ENCODE measurements at regions not wholly inside any gene's neighbourhood (a gene's known extent, or its start where the extent isn't known, plus 50 kb on each side); places are given as distances from the start of the nearest gene placed in this dataset.

DNA sequence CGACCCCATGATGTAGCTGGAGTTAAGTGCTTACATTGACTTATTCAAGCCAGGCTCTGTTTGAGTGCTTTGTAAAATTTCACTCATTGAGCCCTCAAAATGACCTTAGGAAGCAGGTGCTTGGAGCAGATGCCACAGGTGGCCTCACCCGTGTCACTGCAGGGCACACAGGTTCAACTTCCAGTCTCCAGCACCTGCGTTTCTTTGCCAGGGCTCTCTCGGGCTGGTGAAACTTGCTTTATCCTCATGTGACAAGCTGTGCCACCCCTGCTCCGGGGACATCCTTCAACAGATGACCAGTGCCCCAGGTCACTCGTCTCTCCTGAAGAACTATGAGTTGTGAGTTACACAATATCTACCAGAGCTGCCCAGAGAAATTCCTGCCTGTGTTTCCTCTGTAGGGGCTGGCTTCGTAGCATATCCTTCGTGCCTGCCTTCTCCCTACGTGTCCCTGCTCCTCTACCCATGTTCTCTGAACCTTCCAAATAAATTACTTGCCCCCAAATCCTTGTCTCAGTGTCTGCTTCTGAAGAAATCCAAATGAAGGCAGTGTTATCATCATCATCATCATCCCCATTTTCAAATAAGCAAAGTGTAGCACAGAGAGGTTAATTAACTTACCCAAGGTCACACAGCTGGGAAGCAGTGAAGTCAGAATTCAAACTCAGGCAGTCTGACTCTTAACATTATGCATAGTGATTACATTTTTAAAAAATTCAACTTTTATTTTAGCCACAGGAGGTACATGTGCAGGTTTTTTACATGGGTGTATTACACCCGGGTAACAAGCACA, 352.5 kb downstream of the NPIPA8 start:
- no peak overlapping the region for H2AFZ ChIP-seq (ENCODE audit: low read length)
- H3K36me3 ChIP-seq (replicated peaks in 1 of 2; ENCODE audit: control insufficient read depth in 1 of 2, insufficient read depth in 2 of 2, low read length in 2 of 2) = no peaks in the 10 kb centered on the region
- ATAC-seq (no peak; the same call in 2 of the 3 replicates), DNase-seq (ENCODE audit: low spot score) (no peak), FAIRE-seq (no peak)
- 26% methylated on average over 10 of the region's 10 CpGs for WGBS (ENCODE audit: low lambda C conversion rate)
- intact Hi-C loops (cut with micrococcal nuclease; ENCODE audit: unreplicated experiment) (no loop called here), in situ Hi-C loops (cut with HindIII; ENCODE audit: extremely low pct_ligation_motif_present, low pct_unique_long_range_greater_than_20kb) (no loop called here)
- TF ChIP-seq CEBPB (IDR thresholded peaks at IDR 0.05; ENCODE audit: borderline replicate concordance, low read depth, low read length) (0 out of 2 replicates have a peak, but pooled peaks have one; percentile 3), CENPT (CRISPR knock-in tag; IDR thresholded peaks at IDR 0.05; ENCODE audit: low read depth) (no peak), ZNF768 (CRISPR knock-in tag; IDR thresholded peaks at IDR 0.05) (peak; percentile 81; the same call in 1 of the 2 replicates), GATAD2A (CRISPR knock-in tag; IDR thresholded peaks at IDR 0.05) (no peak), NR3C1 (CRISPR knock-in tag; IDR thresholded peaks at IDR 0.05) (no peak)
- no peak overlapping the region for H3K4me3 ChIP-seq (replicated peaks in 1 of 3; ENCODE audit: insufficient read depth in 1 of 3, low read depth in 2 of 3, low read length in 3 of 3)
- no peaks in the 10 kb centered on the region for H4K20me1 ChIP-seq (ENCODE audit: insufficient read depth, low read length)
- no peak overlapping the region for H3K4me2 ChIP-seq (ENCODE audit: low read depth, low read length)
- H3K9ac ChIP-seq (ENCODE audit: insufficient read depth, low read depth, low read length) = no peak overlapping the region
- no peaks in the 10 kb centered on the region for H3K9me3 ChIP-seq (ENCODE audit: low read length)
- ChIA-PET CTCF (ENCODE audit: low intra/inter-chr PET ratio, low total read pairs) (no interaction called here), POLR2A (no interaction called here)
- H3K27me3 ChIP-seq (ENCODE audit: control insufficient read depth in 1 of 2, insufficient read depth in 2 of 2, low read length in 2 of 2) = no peaks in the 10 kb centered on the region; a peak in 1 of 5 replicates
- no TSS peak for BruUV-seq (replicated peaks)
- no peak overlapping the region for H3K27ac ChIP-seq (ENCODE audit: extremely low read length, insufficient read depth, low read length)
- H3K79me2 ChIP-seq (ENCODE audit: insufficient read depth, low read length) = no peaks in the 10 kb centered on the region
- H3K4me1 ChIP-seq (ENCODE audit: insufficient read depth, low read length) = no peaks in the 10 kb centered on the region

DNA sequence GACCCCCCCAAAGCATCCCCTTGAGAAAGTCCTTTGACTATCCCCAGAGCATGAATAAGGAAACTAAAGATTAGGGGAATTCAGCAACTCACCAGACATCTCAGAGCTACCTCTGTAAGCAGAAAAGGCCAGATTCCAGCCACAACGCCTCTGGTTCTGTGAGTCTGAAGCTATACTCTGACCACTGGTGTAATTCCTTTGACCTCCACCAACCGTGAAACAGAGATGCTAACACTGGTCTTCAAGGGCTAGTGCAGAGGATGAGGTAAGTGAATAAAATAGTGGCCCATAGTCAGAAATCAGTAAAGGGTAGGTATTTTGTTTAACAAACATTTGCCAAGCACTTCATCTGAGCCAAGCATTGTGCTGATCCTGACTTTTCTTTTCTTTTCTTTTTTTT, 353.4 kb downstream of the NPIPA8 start:
- in situ Hi-C loops (cut with HindIII; ENCODE audit: extremely low pct_ligation_motif_present, low pct_unique_long_range_greater_than_20kb) = no loop called here
- intact Hi-C loops (cut with micrococcal nuclease; ENCODE audit: unreplicated experiment) = no loop called here
- Histone ChIP-seq H3K9me3 (ENCODE audit: low read length) (no peaks in the 10 kb centered on the region), H3K9ac (ENCODE audit: insufficient read depth, low read depth, low read length) (no peak overlapping the region), H4K20me1 (ENCODE audit: insufficient read depth, low read length) (no peaks in the 10 kb centered on the region), H3K27me3 (ENCODE audit: control insufficient read depth in 1 of 2, insufficient read depth in 2 of 2, low read length in 2 of 2) (no peaks in the 10 kb centered on the region; a peak in 1 of 5 replicates), H2AFZ (ENCODE audit: low read length) (no peak overlapping the region), H3K36me3 (replicated peaks in 1 of 2; ENCODE audit: control insufficient read depth in 1 of 2, insufficient read depth in 2 of 2, low read length in 2 of 2) (no peaks in the 10 kb centered on the region), H3K4me3 (replicated peaks in 1 of 3; ENCODE audit: insufficient read depth in 1 of 3, low read depth in 2 of 3, low read length in 3 of 3) (no peak overlapping the region), H3K4me2 (ENCODE audit: low read depth, low read length) (no peak overlapping the region), H3K79me2 (ENCODE audit: insufficient read depth, low read length) (no peaks in the 10 kb centered on the region), H3K4me1 (ENCODE audit: insufficient read depth, low read length) (no peaks in the 10 kb centered on the region), H3K27ac (ENCODE audit: extremely low read length, insufficient read depth, low read length) (no peak overlapping the region)
- WGBS (ENCODE audit: low lambda C conversion rate) = 20% methylated on average over 2 of the region's 2 CpGs
- no peak for TF ChIP-seq SKI (IDR thresholded peaks at IDR 0.05; ENCODE audit: partially characterized antibody)
- TF ChIP-seq ZNF83 (CRISPR knock-in tag; IDR thresholded peaks at IDR 0.05; ENCODE audit: borderline replicate concordance) = no peak
- TF ChIP-seq NFE2L1 (CRISPR knock-in tag; IDR thresholded peaks at IDR 0.05; ENCODE audit: borderline replicate concordance) = no peak
- TF ChIP-seq, protein P1, sequence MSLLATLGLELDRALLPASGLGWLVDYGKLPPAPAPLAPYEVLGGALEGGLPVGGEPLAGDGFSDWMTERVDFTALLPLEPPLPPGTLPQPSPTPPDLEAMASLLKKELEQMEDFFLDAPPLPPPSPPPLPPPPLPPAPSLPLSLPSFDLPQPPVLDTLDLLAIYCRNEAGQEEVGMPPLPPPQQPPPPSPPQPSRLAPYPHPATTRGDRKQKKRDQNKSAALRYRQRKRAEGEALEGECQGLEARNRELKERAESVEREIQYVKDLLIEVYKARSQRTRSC (CRISPR knock-in tag; IDR thresholded peaks at IDR 0.05; ENCODE audit: low read depth) = no peak
- POLR2A ChIA-PET = no interaction called here
- CTCF ChIA-PET (ENCODE audit: low intra/inter-chr PET ratio, low total read pairs) = no interaction called here
- DNase-seq (ENCODE audit: low spot score) (no peak), ATAC-seq (peak; percentile 76), FAIRE-seq (no peak)
- no TSS peak for BruUV-seq (replicated peaks)

Data from HepG2 (cell line).